Transverse colon (tissue), 4 donors: ENCODE measurements at regions not wholly inside any gene's neighbourhood (a gene's known extent, or its start where the extent isn't known, plus 50 kb on each side); places are given as distances from the start of the nearest gene placed in this dataset.

Source experiments
- CTCF ChIP-seq, 5 experiments: fragments of 200-600 bp in 3 of 5; fragments of 450-650 bp in 2 of 5; sonication (generic) in 3 of 5; IDR thresholded peaks; 1 replicate in 2 of 5; 2 replicates in 3 of 5; pipeline ENCODE4 v1.5.1; 2016 to 2017; ENCODE audit warnings: antibody characterized with exemption in 5 of 5, inconsistent platforms in 3 of 5, mild to moderate bottlenecking in 2 of 5, moderate library complexity in 1 of 5
- EP300 ChIP-seq: sonication (generic); formaldehyde crosslinking; IDR thresholded peaks from one replicate; pipeline ENCODE4 v1.6.1; 2017; ENCODE audit warnings: antibody characterized with exemption, low read depth
- POLR2A ChIP-seq: fragments of 450-650 bp; IDR thresholded peaks from one replicate; pipeline ENCODE4 v1.6.1; 2016; ENCODE audit warnings: antibody characterized with exemption, mild to moderate bottlenecking, moderate library complexity
- POLR2AphosphoS5 ChIP-seq, 3 donors: sonication (generic); formaldehyde crosslinking; IDR thresholded peaks; one replicate each; pipeline ENCODE4 v1.6.1; 2016; ENCODE audit warnings: antibody characterized with exemption in 3 of 3

GRCh38 chr2:125710561-125710960, 945.4 kb upstream of the GYPC start:
- TF ChIP-seq POLR2AphosphoS5 (IDR thresholded peaks at IDR 0.05): no peak
- no peak for TF ChIP-seq CTCF (IDR thresholded peaks at IDR 0.05)
- no peak for TF ChIP-seq POLR2A
- TF ChIP-seq EP300: no peak
